Skin epidermis (tissue), 12 donors: ENCODE measurements at regions not wholly inside any gene's neighbourhood (a gene's known extent, or its start where the extent isn't known, plus 50 kb on each side); places are given as distances from the start of the nearest gene placed in this dataset.
A peak's percentile ranks its signal among the peaks of the same experiment; 100 is the strongest.

Source experiments
- H3K27ac ChIP-seq, 21 experiments: fragments of 200-600 bp; sonication (generic) in 11 of 21; one replicate each; pipeline ENCODE4 v1.5.0; 2020; ENCODE audit warnings: mild to moderate bottlenecking in 3 of 21, inconsistent platforms in 2 of 21, moderate library complexity in 2 of 21
- H3K4me3 ChIP-seq, 7 experiments: fragments of 200-600 bp; sonication (generic) in 2 of 7; one replicate each; pipeline ENCODE4 v1.5.0; 2020; ENCODE audit warnings: inconsistent platforms in 2 of 7, mild to moderate bottlenecking in 2 of 7, moderate library complexity in 1 of 7

GRCh38 chr21:43364261-43364510, 62.7 kb downstream of the SIK1 start:
- H3K4me3 ChIP-seq = no peak overlapping the region
- peak overlapping the region in 6 of 21 experiments; percentile 27 to 95 (median 90) for H3K27ac ChIP-seq

- no peak overlapping the region for H3K4me3 ChIP-seq
- H3K27ac ChIP-seq = peak overlapping the region in 11 of 21 experiments; percentile 27 to 96 (median 91)
Observed at GRCh38 chr21:43363506-43364260, 63.2 kb downstream of the SIK1 start.

- Histone ChIP-seq H3K4me3 (no peak overlapping the region), H3K27ac (peak overlapping the region in 20 of 21 experiments; percentile 70 to 96 (median 89))
Observed at GRCh38 chr21:43362915-43363314, 64.0 kb downstream of the SIK1 start.

GRCh38 chr21:43362321-43362791, 64.6 kb downstream of the SIK1 start:
- Histone ChIP-seq H3K27ac (peak overlapping the region; percentile 64 to 96 (median 89)), H3K4me3 (peak overlapping the region in 6 of 7 experiments; percentile 9 to 24 (median 17))

GRCh38 chr21:43361493-43362296, 65.2 kb downstream of the SIK1 start:
- Histone ChIP-seq H3K27ac (peak overlapping the region; percentile 64 to 96 (median 89)), H3K4me3 (peak overlapping the region in 6 of 7 experiments; percentile 9 to 24 (median 17))

GRCh38 chr21:43361127-43361492, 65.8 kb downstream of the SIK1 start:
- Histone ChIP-seq H3K4me3 (peak overlapping the region in 2 of 7 experiments; percentile 16 to 21), H3K27ac (peak overlapping the region in 20 of 21 experiments; percentile 70 to 96 (median 89))

GRCh38 chr21:43360441-43361126, 66.3 kb downstream of the SIK1 start:
- no peak overlapping the region for H3K4me3 ChIP-seq
- peak overlapping the region in 16 of 21 experiments; percentile 74 to 96 (median 90) for H3K27ac ChIP-seq

GRCh38 chr21:43358940-43359822, 67.8 kb downstream of the SIK1 start:
- no peak overlapping the region for H3K4me3 ChIP-seq
- peak overlapping the region in 3 of 21 experiments; percentile 28 to 90 (median 67) for H3K27ac ChIP-seq

- no peak overlapping the region for H3K4me3 ChIP-seq
- peak overlapping the region in 1 of 21 experiments; percentile 24 for H3K27ac ChIP-seq
Observed at GRCh38 chr21:43357715-43358430, 69.1 kb downstream of the SIK1 start.

GRCh38 chr21:43355925-43356289, 71.0 kb downstream of the SIK1 start:
- no peak overlapping the region for H3K4me3 ChIP-seq
- no peak overlapping the region for H3K27ac ChIP-seq

GRCh38 chr21:43355266-43355924, 71.5 kb downstream of the SIK1 start:
- Histone ChIP-seq H3K4me3 (no peak overlapping the region), H3K27ac (no peak overlapping the region)

GRCh38 chr21:43354666-43355065, 72.3 kb downstream of the SIK1 start:
- Histone ChIP-seq H3K4me3 (no peak overlapping the region), H3K27ac (peak overlapping the region in 2 of 21 experiments; percentile 46 to 62)

GRCh38 chr21:43354026-43354420, 72.9 kb downstream of the SIK1 start:
- Histone ChIP-seq H3K27ac (peak overlapping the region in 4 of 21 experiments; percentile 22 to 62 (median 37)), H3K4me3 (no peak overlapping the region)

- H3K27ac ChIP-seq = peak overlapping the region in 4 of 21 experiments; percentile 28 to 62 (median 38)
- H3K4me3 ChIP-seq = no peak overlapping the region
Observed at GRCh38 chr21:43353282-43354025, 73.5 kb downstream of the SIK1 start.

- Histone ChIP-seq H3K4me3 (no peak overlapping the region), H3K27ac (peak overlapping the region in 4 of 21 experiments; percentile 28 to 62 (median 38))
Observed at GRCh38 chr21:43352568-43353281, 74.2 kb downstream of the SIK1 start.

GRCh38 chr21:43352154-43352537, 74.8 kb downstream of the SIK1 start:
- H3K27ac ChIP-seq = no peak overlapping the region
- no peak overlapping the region for H3K4me3 ChIP-seq
